PC-3 (cell line): ENCODE measurements at regions not wholly inside any gene's neighbourhood (a gene's known extent, or its start where the extent isn't known, plus 50 kb on each side); places are given as distances from the start of the nearest gene placed in this dataset.

ENCODE experiments used
- ATAC-seq: fragments of 200-7000 bp; cut with Tn5 transposase; 2 replicates; pipeline ENCODE4 v1.9.1; 2020; ENCODE audit warnings: mild to moderate bottlenecking, moderate library complexity
- BruUV-seq: library from RNA; stranded (reverse); fragments of 400-500 nt; replicated peaks from 2 replicates; lab custom pipeline; 2021; lab: Mats Ljungman, UMichigan
- CTCF ChIA-PET: fragments of 300-600 bp; sonication (Branson Sonifier 250); formaldehyde crosslinking; loops from one replicate; lab custom pipeline; 2022; ENCODE audit warnings: antibody characterized with exemption; lab: Charles Lee
- POLR2A ChIA-PET: fragments of 300-600 bp; sonication (Branson Sonifier 250); formaldehyde crosslinking; loops from one replicate; lab custom pipeline; 2022; ENCODE audit warnings: antibody characterized with exemption; ENCODE audit not compliant: unreplicated experiment; lab: Charles Lee
- DNase-seq: peaks from one replicate; pipeline ENCODE4 v3.0.0-alpha.2; 2015
- H2AFZ ChIP-seq: fragments of 300-600 bp; sonication (generic); 2 replicates; pipeline ENCODE4 v1.6.0; 2016; ENCODE audit warnings: antibody characterized with exemption, low read length
- H3F3A ChIP-seq: fragments of 300-600 bp; sonication (generic); one replicate; pipeline ENCODE4 v1.6.0; 2017; ENCODE audit warnings: antibody characterized with exemption, low read length, control low read depth, mild to moderate bottlenecking; ENCODE audit not compliant: unreplicated experiment
- H3K27ac ChIP-seq: fragments of 300-600 bp; sonication (generic); 2 replicates; pipeline ENCODE4 v1.5.1; 2016; ENCODE audit warnings: mild to moderate bottlenecking, low read length
- H3K27me3 ChIP-seq: fragments of 300-600 bp; sonication (generic); 2 replicates; pipeline ENCODE4 v1.6.1; 2016; ENCODE audit warnings: low read length, mixed read lengths
- H3K36me3 ChIP-seq: fragments of 300-600 bp; sonication (generic); 2 replicates; pipeline ENCODE4 v1.6.1; 2016; ENCODE audit warnings: low read depth, mixed run types, low read length, mixed read lengths
- H3K4me1 ChIP-seq: fragments of 300-600 bp; sonication (generic); 2 replicates; pipeline ENCODE4 v1.5.1; 2016; ENCODE audit warnings: low read length; ENCODE audit not compliant: insufficient read depth
- H3K4me2 ChIP-seq: fragments of 300-600 bp; sonication (generic); 2 replicates; pipeline ENCODE4 v1.6.0; 2016; ENCODE audit warnings: low read length
- H3K4me3 ChIP-seq: fragments of 300-600 bp; sonication (generic); 2 replicates; pipeline ENCODE4 v1.5.1; 2016; ENCODE audit warnings: mild to moderate bottlenecking, low read length, mixed read lengths
- H3K79me2 ChIP-seq: fragments of 300-600 bp; sonication (generic); 2 replicates; pipeline ENCODE4 v1.6.1; 2017; ENCODE audit warnings: low read length, mixed read lengths
- H3K9ac ChIP-seq: fragments of 300-600 bp; sonication (generic); 2 replicates; pipeline ENCODE4 v1.6.0; 2016; ENCODE audit warnings: mild to moderate bottlenecking, low read length
- H3K9me2 ChIP-seq: fragments of 300-600 bp; sonication (generic); replicated peaks from 2 replicates; pipeline ENCODE4 v1.6.1; 2016; ENCODE audit warnings: mixed run types, low read length, mixed read lengths
- H3K9me3 ChIP-seq: fragments of 300-600 bp; sonication (generic); 2 replicates; pipeline ENCODE4 v1.6.1; 2016; ENCODE audit warnings: low read length, mixed read lengths
- H4K20me1 ChIP-seq: fragments of 300-600 bp; sonication (generic); 2 replicates; pipeline ENCODE4 v1.6.1; 2016; ENCODE audit warnings: low read length, mixed read lengths
- EZH2 ChIP-seq: fragments of 300-600 bp; sonication (generic); IDR thresholded peaks from one replicate; pipeline ENCODE4 v1.6.1; 2017; ENCODE audit warnings: antibody characterized with exemption, mild to moderate bottlenecking, low read length; ENCODE audit not compliant: unreplicated experiment
- EZH2phosphoT487 ChIP-seq: fragments of 300-600 bp; sonication (generic); IDR thresholded peaks from 2 replicates; pipeline ENCODE4 v1.6.1; 2018; ENCODE audit warnings: mild to moderate bottlenecking, antibody characterized with exemption, low read length, borderline replicate concordance
- intact Hi-C: fragments of 100-400 bp; cut with micrococcal nuclease; formaldehyde crosslinking; loops from 2 replicates; pipeline ENCODE4 v1.9.0; 2023
- TF ChIP-seq, protein P1 (sequence below): fragments of 300-600 bp; sonication (generic); conservative IDR thresholded peaks from 2 replicates; pipeline ENCODE4 v1.5.1; 2017; ENCODE audit warnings: antibody characterized with exemption, low read depth, mild to moderate bottlenecking, low read length

GRCh38 chr3:105938806-105939205 lies 70.0 kb upstream of the CBLB start:
- Histone ChIP-seq H3F3A (no peaks in the 10 kb centered on the region), H3K27me3 (no peaks in the 10 kb centered on the region), H2AFZ (no peak overlapping the region), H3K9me2 (no peaks in the 10 kb centered on the region), H3K79me2 (no peaks in the 10 kb centered on the region), H3K9ac (no peak overlapping the region), H3K4me2 (no peak overlapping the region), H3K4me1 (peaks cover 2% of the 10 kb centered on the region), H3K9me3 (no peaks in the 10 kb centered on the region), H4K20me1 (no peaks in the 10 kb centered on the region), H3K27ac (no peak overlapping the region), H3K36me3 (no peaks in the 10 kb centered on the region), H3K4me3 (no peak overlapping the region)
- BruUV-seq = no TSS peak
- DNase-seq = no peak
- ChIA-PET POLR2A (no interaction called here), CTCF (no interaction called here)
- ATAC-seq = no peak
- TF ChIP-seq, protein P1, sequence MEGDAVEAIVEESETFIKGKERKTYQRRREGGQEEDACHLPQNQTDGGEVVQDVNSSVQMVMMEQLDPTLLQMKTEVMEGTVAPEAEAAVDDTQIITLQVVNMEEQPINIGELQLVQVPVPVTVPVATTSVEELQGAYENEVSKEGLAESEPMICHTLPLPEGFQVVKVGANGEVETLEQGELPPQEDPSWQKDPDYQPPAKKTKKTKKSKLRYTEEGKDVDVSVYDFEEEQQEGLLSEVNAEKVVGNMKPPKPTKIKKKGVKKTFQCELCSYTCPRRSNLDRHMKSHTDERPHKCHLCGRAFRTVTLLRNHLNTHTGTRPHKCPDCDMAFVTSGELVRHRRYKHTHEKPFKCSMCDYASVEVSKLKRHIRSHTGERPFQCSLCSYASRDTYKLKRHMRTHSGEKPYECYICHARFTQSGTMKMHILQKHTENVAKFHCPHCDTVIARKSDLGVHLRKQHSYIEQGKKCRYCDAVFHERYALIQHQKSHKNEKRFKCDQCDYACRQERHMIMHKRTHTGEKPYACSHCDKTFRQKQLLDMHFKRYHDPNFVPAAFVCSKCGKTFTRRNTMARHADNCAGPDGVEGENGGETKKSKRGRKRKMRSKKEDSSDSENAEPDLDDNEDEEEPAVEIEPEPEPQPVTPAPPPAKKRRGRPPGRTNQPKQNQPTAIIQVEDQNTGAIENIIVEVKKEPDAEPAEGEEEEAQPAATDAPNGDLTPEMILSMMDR = no peak
- TF ChIP-seq EZH2phosphoT487 = no peak
- TF ChIP-seq EZH2 = no peak
- intact Hi-C loops = no loop called here

GRCh38 chr3:105944276-105944675 lies 75.5 kb upstream of the CBLB start:
- Histone ChIP-seq H3K4me2 (peak overlapping the region; percentile 63), H3K9me3 (no peaks in the 10 kb centered on the region), H3K4me1 (peaks cover 31% of the 10 kb centered on the region), H3K36me3 (no peaks in the 10 kb centered on the region), H3K79me2 (no peaks in the 10 kb centered on the region), H3K27me3 (no peaks in the 10 kb centered on the region), H3K27ac (peak overlapping the region; percentile 89), H3F3A (no peaks in the 10 kb centered on the region), H3K4me3 (0 out of 2 replicates have a peak overlapping the region, but pooled peaks have one; percentile 7), H2AFZ (peak overlapping the region; percentile 37), H3K9ac (peak overlapping the region; percentile 53), H4K20me1 (no peaks in the 10 kb centered on the region), H3K9me2 (no peaks in the 10 kb centered on the region)
- TF ChIP-seq EZH2phosphoT487 (no peak), EZH2 (no peak)
- TF ChIP-seq, protein P1 = no peak
- POLR2A ChIA-PET = no interaction called here
- peak; percentile 49 for ATAC-seq
- TSS peak; percentile 99 for BruUV-seq
- CTCF ChIA-PET = no interaction called here
- DNase-seq = peak; percentile 49
- intact Hi-C loops = loop anchor here (2.0 kb wide), 1 partner anchor 23 kb away; no protein-coding TSS in a partner anchor

DNA sequence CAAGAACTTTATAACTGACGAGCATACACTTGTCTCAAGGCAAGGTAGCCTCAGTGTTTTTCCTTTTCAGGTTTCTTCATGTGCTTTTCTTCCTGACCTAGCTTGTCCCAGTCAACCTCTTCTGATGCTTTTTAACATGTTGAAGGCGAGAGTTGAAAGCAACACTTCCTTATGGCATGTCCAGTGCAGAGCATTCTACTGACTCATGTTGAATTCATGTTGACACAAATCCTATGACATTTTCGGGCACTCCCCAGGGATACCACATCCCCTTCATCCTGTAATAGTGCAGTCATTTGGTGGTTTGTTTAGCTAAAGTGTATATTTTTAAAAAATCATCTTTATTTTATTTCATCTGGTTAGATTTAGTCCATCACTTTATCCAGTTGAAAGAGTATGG lies 75.9 kb upstream of the CBLB start:
- Histone ChIP-seq H3K4me3 (peak overlapping the region; percentile 7; the same call in 1 of the 2 replicates), H3K36me3 (no peaks in the 10 kb centered on the region), H3K9me2 (no peaks in the 10 kb centered on the region), H3K4me1 (peaks cover 31% of the 10 kb centered on the region), H3K9me3 (no peaks in the 10 kb centered on the region), H3K79me2 (no peaks in the 10 kb centered on the region), H3K27ac (peak overlapping the region; percentile 89), H3F3A (no peaks in the 10 kb centered on the region), H3K27me3 (no peaks in the 10 kb centered on the region), H4K20me1 (no peaks in the 10 kb centered on the region), H3K4me2 (peak overlapping the region; percentile 63), H2AFZ (peak overlapping the region; percentile 37), H3K9ac (peak overlapping the region; percentile 53)
- intact Hi-C loops = loop anchor here (2.0 kb wide), 1 partner anchor 22 kb away; no protein-coding TSS in a partner anchor
- DNase-seq = peak; percentile 96
- ATAC-seq = peak; percentile 98
- BruUV-seq = no TSS peak
- CTCF ChIA-PET = interaction anchor here (0.5 kb wide), 1 partner anchor 426 kb away, joined by 3 read pairs; no protein-coding TSS in a partner anchor
- POLR2A ChIA-PET = interaction anchor here (0.6 kb wide), 1 partner anchor 77 kb away, joined by 8 read pairs; no protein-coding TSS in a partner anchor
- TF ChIP-seq, protein P1 = no peak
- TF ChIP-seq EZH2 = no peak
- TF ChIP-seq EZH2phosphoT487 = no peak
